ENCODE measurements at regions not wholly inside any gene's neighbourhood (a gene's known extent, or its start where the extent isn't known, plus 50 kb on each side); places are given as distances from the start of the nearest gene placed in this dataset.

- CTCF ChIA-PET = no interaction called here
- no peak overlapping the region for H3K4me3 ChIP-seq (ENCODE audit: low read depth, low read length)
- TF ChIP-seq CTCF (IDR thresholded peaks at IDR 0.05; ENCODE audit: insufficient read depth, low read length, missing control alignments) = no peak
- POLR2A ChIA-PET = no interaction called here
- no peak for DNase-seq (ENCODE audit: low read depth, low spot score)
Measured at GRCh38 chr1:239926184-239926583, 165.5 kb upstream of the FMN2 start.

- CTCF ChIA-PET = interaction anchor here (0.6 kb wide), 1 partner anchor 88 kb away, joined by 3 read pairs; no protein-coding TSS in a partner anchor
- POLR2A ChIA-PET = no interaction called here
- TF ChIP-seq CTCF (IDR thresholded peaks at IDR 0.05; ENCODE audit: insufficient read depth, low read length, missing control alignments) = no peak
- no peak for DNase-seq (ENCODE audit: low read depth, low spot score)
- no peak overlapping the region for H3K4me3 ChIP-seq (ENCODE audit: low read depth, low read length)
Measured at GRCh38 chr1:239929317-239929716, 162.4 kb upstream of the FMN2 start.

- ChIA-PET CTCF (interaction anchor here (1.6 kb wide), 1 partner anchor 21 kb away, joined by 7 read pairs; no protein-coding TSS in a partner anchor), POLR2A (no interaction called here)
- no peak for TF ChIP-seq CTCF (IDR thresholded peaks at IDR 0.05; ENCODE audit: insufficient read depth, low read length, missing control alignments)
- no peak for DNase-seq (ENCODE audit: low read depth, low spot score)
- no peak overlapping the region for H3K4me3 ChIP-seq (ENCODE audit: low read depth, low read length)
Measured at GRCh38 chr1:239930686-239931262, 160.9 kb upstream of the FMN2 start.

GRCh38 chr1:239931341-239931740, 160.3 kb upstream of the FMN2 start:
- TF ChIP-seq CTCF (IDR thresholded peaks at IDR 0.05; ENCODE audit: insufficient read depth, low read length, missing control alignments) = no peak
- no peak for DNase-seq (ENCODE audit: low read depth, low spot score)
- ChIA-PET POLR2A (no interaction called here), CTCF (interaction anchor here (1.6 kb wide), 1 partner anchor 21 kb away, joined by 7 read pairs; no protein-coding TSS in a partner anchor)
- no peak overlapping the region for H3K4me3 ChIP-seq (ENCODE audit: low read depth, low read length)

GRCh38 chr1:239939602-239940001, 152.1 kb upstream of the FMN2 start:
- POLR2A ChIA-PET = no interaction called here
- H3K4me3 ChIP-seq (ENCODE audit: low read depth, low read length) = no peak overlapping the region
- no peak for TF ChIP-seq CTCF (IDR thresholded peaks at IDR 0.05; ENCODE audit: insufficient read depth, low read length, missing control alignments)
- no peak for DNase-seq (ENCODE audit: low read depth, low spot score)
- CTCF ChIA-PET = interaction anchor here (1.1 to 1.2 kb wide), 2 partner anchors 10 to 13 kb away, joined by 6 to 12 read pairs; no protein-coding TSS in a partner anchor

GRCh38 chr1:239943761-239944160, 147.9 kb upstream of the FMN2 start:
- H3K4me3 ChIP-seq (ENCODE audit: low read depth, low read length) = no peak overlapping the region
- CTCF ChIA-PET = interaction anchor here (1.6 kb wide), 1 partner anchor 32 kb away, joined by 4 read pairs; no protein-coding TSS in a partner anchor
- no peak for DNase-seq (ENCODE audit: low read depth, low spot score)
- POLR2A ChIA-PET = no interaction called here
- TF ChIP-seq CTCF (IDR thresholded peaks at IDR 0.05; ENCODE audit: insufficient read depth, low read length, missing control alignments) = no peak
